HepG2 (cell line): ENCODE measurements at regions not wholly inside any gene's neighbourhood (a gene's known extent, or its start where the extent isn't known, plus 50 kb on each side); places are given as distances from the start of the nearest gene placed in this dataset.
"Not testable (repeated sequence)": the region's sequence is repeated elsewhere in the genome, so short reads cannot be mapped to it uniquely, and the experiment has no call there.

Source experiments
- ATAC-seq: fragments of 200-7000 bp; cut with Tn5 transposase; 3 replicates; pipeline ENCODE4 v1.9.1; 2020; ENCODE audit warnings: mild to moderate bottlenecking, moderate library complexity
- BruUV-seq: library from RNA; stranded (reverse); fragments of 400-500 nt; replicated peaks from 2 replicates; lab custom pipeline; 2021; lab: Mats Ljungman, UMichigan
- CTCF ChIA-PET: fragments of 300-600 bp; formaldehyde crosslinking; extraction: SDS; loops from one replicate; lab custom pipeline; 2021; ENCODE audit warnings: low total read pairs, inconsistent platforms, low intra/inter-chr PET ratio; lab: Yijun Ruan, JAX
- POLR2A ChIA-PET: fragments of 350-600 bp; sonication (Branson Sonifier 250); formaldehyde crosslinking; loops from one replicate; lab custom pipeline; 2020; ENCODE audit warnings: antibody characterized with exemption, inconsistent platforms; lab: Yijun Ruan, JAX
- DNase-seq: peaks from one replicate; pipeline ENCODE4 v3.0.0-alpha.2; 2015; ENCODE audit warnings: low spot score
- FAIRE-seq: peaks from 3 replicates; lab custom pipeline; 2011; peaks lifted over from hg19 to GRCh38; lab: Jason Lieb, UNC
- H2AFZ ChIP-seq: one replicate; pipeline ENCODE4 v1.6.1; 2011; ENCODE audit warnings: low read length, inconsistent platforms
- H3K27ac ChIP-seq: fragments of 300-600 bp; 3 replicates; pipeline ENCODE4 v1.8.0; 2011; ENCODE audit warnings: mixed run types, mild to moderate bottlenecking, mixed read lengths, low read length, inconsistent platforms; ENCODE audit not compliant: insufficient read depth; ENCODE audit errors: extremely low read length
- H3K27me3 ChIP-seq, 2 experiments: fragments of 200-600 bp in 1 of 2; 2 replicates in 1 of 2; 3 replicates in 1 of 2; pipeline versions ENCODE4 v1.6.0 to v1.8.0; 2011; ENCODE audit warnings: low read length in 2 of 2, mild to moderate bottlenecking in 2 of 2, moderate library complexity in 2 of 2, inconsistent platforms in 1 of 2; ENCODE audit not compliant: insufficient read depth in 2 of 2, control insufficient read depth in 1 of 2
- H3K36me3 ChIP-seq, 2 experiments: fragments of 200-600 bp in 1 of 2; replicated peaks in 1 of 2; 2 replicates in 1 of 2; 3 replicates in 1 of 2; pipeline versions ENCODE4 v1.5.1 to v1.8.0; 2011; ENCODE audit warnings: low read length in 2 of 2, inconsistent platforms in 1 of 2; ENCODE audit not compliant: insufficient read depth in 2 of 2, control insufficient read depth in 1 of 2
- H3K4me1 ChIP-seq: 2 replicates; pipeline ENCODE4 v1.5.1; 2012; ENCODE audit warnings: low read length, inconsistent platforms; ENCODE audit not compliant: insufficient read depth
- H3K4me2 ChIP-seq: 2 replicates; pipeline ENCODE4 v1.6.0; 2011; ENCODE audit warnings: low read depth, low read length, inconsistent platforms
- H3K4me3 ChIP-seq, 3 experiments: fragments of 200-600 bp in 1 of 3; sonication (generic), shearing (Covaris generic) in 1 of 3; replicated peaks in 1 of 3; 2 replicates each; pipeline ENCODE4 v1.5.1; 2011 to 2016; ENCODE audit warnings: low read length in 3 of 3, inconsistent platforms in 2 of 3, low read depth in 2 of 3, mild to moderate bottlenecking in 2 of 3, control low read depth in 1 of 3, mixed read lengths in 1 of 3; ENCODE audit not compliant: insufficient read depth in 1 of 3
- H3K79me2 ChIP-seq: one replicate; pipeline ENCODE4 v1.6.1; 2011; ENCODE audit warnings: low read length, inconsistent platforms; ENCODE audit not compliant: insufficient read depth
- H3K9ac ChIP-seq: 2 replicates; pipeline ENCODE4 v1.6.0; 2011; ENCODE audit warnings: mild to moderate bottlenecking, low read depth, low read length, inconsistent platforms; ENCODE audit not compliant: insufficient read depth
- H3K9me3 ChIP-seq: 2 replicates; pipeline ENCODE4 v1.5.1; 2012; ENCODE audit warnings: mild to moderate bottlenecking, low read length
- H4K20me1 ChIP-seq: 2 replicates; pipeline ENCODE4 v1.6.0; 2011; ENCODE audit warnings: inconsistent platforms, mild to moderate bottlenecking, low read length, moderate library complexity; ENCODE audit not compliant: insufficient read depth
- BHLHE40 ChIP-seq: IDR thresholded peaks from 2 replicates; pipeline ENCODE4 v1.6.1; 2011; ENCODE audit warnings: low read length, improper control_type of control experiment
- CHD2 ChIP-seq: IDR thresholded peaks from 2 replicates; pipeline ENCODE4 v1.6.1; 2011; ENCODE audit warnings: low read depth, low read length, improper control_type of control experiment
- MIXL1 ChIP-seq: IDR thresholded peaks from 2 replicates; pipeline ENCODE4 v1.6.1; 2016
- MYC ChIP-seq: sonication (generic); formaldehyde crosslinking; IDR thresholded peaks from 2 replicates; pipeline ENCODE4 v1.9.0; 2021; ENCODE audit warnings: missing genetic modification reagents, borderline replicate concordance
- NFIC ChIP-seq: IDR thresholded peaks from 2 replicates; pipeline ENCODE4 v1.6.1; 2012; ENCODE audit warnings: mild to moderate bottlenecking, low read length, inconsistent platforms
- STAG1 ChIP-seq: sonication (generic); formaldehyde crosslinking; IDR thresholded peaks from 2 replicates; pipeline ENCODE4 v1.4.0; 2020; ENCODE audit warnings: missing genetic modification reagents
- TMF1 ChIP-seq: sonication (generic); formaldehyde crosslinking; IDR thresholded peaks from 2 replicates; pipeline ENCODE4 v1.8.1; 2022; ENCODE audit warnings: low read depth, missing genetic modification reagents
- ZNF101 ChIP-seq: sonication (generic); formaldehyde crosslinking; IDR thresholded peaks from 2 replicates; pipeline ENCODE4 v1.4.0; 2020; ENCODE audit warnings: mild to moderate bottlenecking, low read depth, missing genetic modification reagents, borderline replicate concordance
- ZNF180 ChIP-seq: sonication (generic); formaldehyde crosslinking; IDR thresholded peaks from 2 replicates; pipeline ENCODE4 v1.4.0; 2020; ENCODE audit warnings: low read depth, missing genetic modification reagents, borderline replicate concordance
- ZNF570 ChIP-seq: sonication (generic); formaldehyde crosslinking; IDR thresholded peaks from 2 replicates; pipeline ENCODE4 v1.4.0; 2020; ENCODE audit warnings: mild to moderate bottlenecking, missing genetic modification reagents, borderline replicate concordance
- WGBS: methylation state at CpG from one replicate; pipeline ENCODE4 v1.1.6; 2017; ENCODE audit warnings: low lambda C conversion rate; 5-methylcytosine and 5-hydroxymethylcytosine counted together
- in situ Hi-C: cut with HindIII; loops from 2 replicates; pipeline ENCODE4 v1.10.0; 2017; ENCODE audit warnings: low pct_unique_long_range_greater_than_20kb; ENCODE audit not compliant: extremely low pct_ligation_motif_present
- intact Hi-C: fragments of 100-400 bp; cut with micrococcal nuclease; formaldehyde crosslinking; loops from one replicate; pipeline ENCODE4 v1.10.0; 2022; ENCODE audit not compliant: unreplicated experiment
- TF ChIP-seq, protein P1 (sequence below), 2 experiments: sonication (generic) in 1 of 2; formaldehyde crosslinking in 1 of 2; IDR thresholded peaks; 2 replicates each; pipeline versions ENCODE4 v1.4.0 to v1.6.1; 2018 to 2020; ENCODE audit warnings: missing genetic modification reagents in 2 of 2, borderline replicate concordance in 1 of 2, low read depth in 1 of 2, mild to moderate bottlenecking in 1 of 2, missing biosample characterization in 1 of 2
- TF ChIP-seq, protein P2 (sequence below): sonication (generic); formaldehyde crosslinking; IDR thresholded peaks from 2 replicates; pipeline ENCODE4 v1.4.0; 2020; ENCODE audit warnings: mild to moderate bottlenecking, low read depth, missing genetic modification reagents

DNA sequence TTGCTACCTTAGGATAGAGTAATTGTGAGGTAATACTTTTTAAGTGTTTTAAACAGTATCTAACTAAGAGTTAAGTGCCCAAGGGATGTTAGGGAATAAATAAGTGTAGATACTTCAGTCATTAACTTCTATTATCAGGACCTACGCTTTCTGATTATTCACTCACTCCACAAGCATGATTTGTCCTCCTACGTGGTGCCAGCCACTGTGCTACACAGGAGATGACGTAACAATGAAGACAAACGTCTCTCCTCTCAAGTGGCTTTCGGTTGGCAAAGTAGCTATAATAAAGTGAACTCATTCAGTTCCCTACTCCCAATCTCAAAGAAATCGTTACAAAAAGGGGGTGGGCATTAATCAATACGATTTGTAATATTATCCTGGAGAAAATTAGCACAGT is 100.9 kb upstream of the SETBP1 start (continued):
- no peak for TF ChIP-seq ZNF570
- no peak for TF ChIP-seq CHD2

DNA sequence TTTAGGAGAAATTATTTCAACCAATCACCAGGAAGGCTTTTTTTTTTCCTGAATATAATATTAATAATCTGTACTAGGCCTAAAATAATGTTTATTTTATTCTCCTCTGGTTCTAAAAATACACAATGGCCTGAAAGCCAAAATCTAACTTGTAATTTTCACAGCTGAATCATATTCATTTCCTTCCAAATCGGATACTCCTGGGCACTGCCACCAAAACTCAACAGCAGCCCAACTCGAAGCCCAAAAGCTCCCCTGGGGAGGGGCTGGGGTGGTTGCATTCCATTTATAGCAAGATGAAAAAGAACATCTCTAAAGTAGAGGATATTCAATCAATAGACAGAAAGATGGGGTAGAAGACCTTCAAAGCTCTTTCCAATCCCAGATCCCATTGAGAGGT is 100.5 kb upstream of the SETBP1 start:
- TF ChIP-seq NFIC (no peak), STAG1 (CRISPR knock-in tag) (no peak), ZNF101 (no peak), TMF1 (CRISPR knock-in tag) (no peak), BHLHE40 (no peak), ZNF180 (CRISPR knock-in tag) (no peak), MYC (CRISPR knock-in tag) (no peak), MIXL1 (no peak)
- TF ChIP-seq, protein P1, sequence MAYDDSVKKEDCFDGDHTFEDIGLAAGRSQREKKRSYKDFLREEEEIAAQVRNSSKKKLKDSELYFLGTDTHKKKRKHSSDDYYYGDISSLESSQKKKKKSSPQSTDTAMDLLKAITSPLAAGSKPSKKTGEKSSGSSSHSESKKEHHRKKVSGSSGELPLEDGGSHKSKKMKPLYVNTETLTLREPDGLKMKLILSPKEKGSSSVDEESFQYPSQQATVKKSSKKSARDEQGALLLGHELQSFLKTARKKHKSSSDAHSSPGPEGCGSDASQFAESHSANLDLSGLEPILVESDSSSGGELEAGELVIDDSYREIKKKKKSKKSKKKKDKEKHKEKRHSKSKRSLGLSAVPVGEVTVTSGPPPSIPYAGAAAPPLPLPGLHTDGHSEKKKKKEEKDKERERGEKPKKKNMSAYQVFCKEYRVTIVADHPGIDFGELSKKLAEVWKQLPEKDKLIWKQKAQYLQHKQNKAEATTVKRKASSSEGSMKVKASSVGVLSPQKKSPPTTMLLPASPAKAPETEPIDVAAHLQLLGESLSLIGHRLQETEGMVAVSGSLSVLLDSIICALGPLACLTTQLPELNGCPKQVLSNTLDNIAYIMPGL (CRISPR knock-in tag; IDR thresholded peaks at IDR 0.05; ENCODE audit: borderline replicate concordance in 1 of 2, low read depth in 1 of 2): no peak
- TF ChIP-seq, protein P2, sequence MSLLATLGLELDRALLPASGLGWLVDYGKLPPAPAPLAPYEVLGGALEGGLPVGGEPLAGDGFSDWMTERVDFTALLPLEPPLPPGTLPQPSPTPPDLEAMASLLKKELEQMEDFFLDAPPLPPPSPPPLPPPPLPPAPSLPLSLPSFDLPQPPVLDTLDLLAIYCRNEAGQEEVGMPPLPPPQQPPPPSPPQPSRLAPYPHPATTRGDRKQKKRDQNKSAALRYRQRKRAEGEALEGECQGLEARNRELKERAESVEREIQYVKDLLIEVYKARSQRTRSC (CRISPR knock-in tag): no peak
- no peak overlapping the region for H2AFZ ChIP-seq
- CTCF ChIA-PET: no interaction called here
- H3K9ac ChIP-seq: no peak overlapping the region
- H3K4me1 ChIP-seq: no peaks in the 10 kb centered on the region
- no peaks in the 10 kb centered on the region for H3K79me2 ChIP-seq
- intact Hi-C loops (no loop called here), in situ Hi-C loops (no loop called here)
- H3K4me2 ChIP-seq: no peak overlapping the region
- no peak for FAIRE-seq
- no peaks in the 10 kb centered on the region for H3K36me3 ChIP-seq
- no TSS peak for BruUV-seq
- no peaks in the 10 kb centered on the region for H4K20me1 ChIP-seq
- no peaks in the 10 kb centered on the region for H3K9me3 ChIP-seq
- ATAC-seq: no peak
- no peak for DNase-seq
- POLR2A ChIA-PET: no interaction called here
- H3K4me3 ChIP-seq: no peak overlapping the region
- no peak overlapping the region for H3K27ac ChIP-seq
- no peaks in the 10 kb centered on the region for H3K27me3 ChIP-seq
- 3% methylated on average over 2 of the region's 2 CpGs for WGBS

DNA sequence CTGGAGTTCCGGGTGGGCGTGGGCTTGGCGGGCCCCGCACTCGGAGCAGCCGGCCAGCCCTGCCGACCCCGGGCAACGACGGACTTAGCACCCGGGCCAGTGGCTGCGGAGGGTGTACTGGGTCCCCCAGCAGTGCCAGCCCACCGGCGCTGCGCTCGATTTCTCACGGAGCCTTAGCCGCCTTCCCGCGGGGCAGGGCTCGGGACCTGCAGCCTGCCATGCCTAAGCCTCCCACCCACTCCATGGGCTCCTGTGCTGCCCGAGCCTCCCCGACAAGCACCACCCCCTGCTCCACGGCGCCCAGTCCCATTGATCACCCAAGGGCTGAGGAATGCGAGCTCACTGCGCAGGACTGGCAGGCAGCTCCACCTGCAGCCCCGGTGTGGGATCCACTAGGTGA is 99.9 kb upstream of the SETBP1 start:
- H2AFZ ChIP-seq, POLR2A ChIA-PET, in situ Hi-C loops, H3K36me3 ChIP-seq, H3K4me2 ChIP-seq, intact Hi-C loops, ATAC-seq, FAIRE-seq, CTCF ChIA-PET, H3K9me3 ChIP-seq, H3K27me3 ChIP-seq, DNase-seq, H3K9ac ChIP-seq, H3K4me3 ChIP-seq, H4K20me1 ChIP-seq, H3K79me2 ChIP-seq, H3K4me1 ChIP-seq, H3K27ac ChIP-seq, BruUV-seq: not testable (repeated sequence)
- WGBS: 88% methylated on average over 17 of the region's 28 CpGs
